ENCODE measurements at regions not wholly inside any gene's neighbourhood (a gene's known extent, or its start where the extent isn't known, plus 50 kb on each side); places are given as distances from the start of the nearest gene placed in this dataset.

DNA sequence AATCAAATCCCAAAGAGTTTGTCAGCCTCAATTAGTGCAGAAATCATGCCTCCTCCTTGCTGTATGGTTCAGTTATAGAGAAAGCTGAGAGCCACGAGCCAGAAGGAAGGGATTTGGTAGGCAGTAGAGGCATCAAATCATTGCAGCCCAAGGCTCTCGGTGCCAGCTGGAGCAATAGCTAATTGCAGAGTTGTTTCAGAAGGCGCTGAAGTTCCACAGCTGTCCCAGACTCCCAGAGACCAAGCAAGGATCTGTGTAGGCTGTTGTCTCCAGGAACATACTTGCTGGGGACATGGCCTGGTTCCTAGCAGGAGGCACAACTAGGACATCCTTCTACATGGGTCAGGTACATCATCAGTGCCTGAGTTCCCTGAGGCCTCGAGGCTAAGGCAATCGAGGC is 80.4 kb upstream of the WSCD2 start:
- TF ChIP-seq POLR2A (IDR thresholded peaks at IDR 0.05; ENCODE audit: low read depth, low read length) (no peak), POLR2AphosphoS5 (IDR thresholded peaks at IDR 0.05; ENCODE audit: low read depth, low read length) (no peak), TAF1 (IDR thresholded peaks at IDR 0.05; ENCODE audit: borderline replicate concordance, low read depth, low read length) (no peak)
